Ishikawa (cell line): ENCODE measurements at regions not wholly inside any gene's neighbourhood (a gene's known extent, or its start where the extent isn't known, plus 50 kb on each side); places are given as distances from the start of the nearest gene placed in this dataset.

ENCODE experiments used
- CEBPB ChIP-seq: IDR thresholded peaks from 2 replicates; pipeline ENCODE4 v1.6.1; 2012
- REST ChIP-seq: IDR thresholded peaks from 2 replicates; pipeline ENCODE4 v1.6.1; 2012; ENCODE audit warnings: low read depth, mild to moderate bottlenecking
- YY1 ChIP-seq: IDR thresholded peaks from 2 replicates; pipeline ENCODE4 v1.6.1; 2012; ENCODE audit warnings: low read depth

GRCh38 chr9:86547571-86547970 lies 193.4 kb upstream of the TUT7 start:
- no peak for TF ChIP-seq YY1
- no peak for TF ChIP-seq REST
- no peak for TF ChIP-seq CEBPB
